Left lung (tissue), 4 donors: ENCODE measurements at regions not wholly inside any gene's neighbourhood (a gene's known extent, or its start where the extent isn't known, plus 50 kb on each side); places are given as distances from the start of the nearest gene placed in this dataset.

Source experiments
- ATAC-seq: fragments of 200-7000 bp; cut with Tn5 transposase; one replicate; pipeline ENCODE4 v1.9.1; 2020; ENCODE audit warnings: moderate library complexity
- DNase-seq, 4 donors: peaks; one replicate each; pipeline ENCODE4 v3.0.0-alpha.2; 2013 to 2020
- H3K27ac ChIP-seq, 2 donors: fragments of 200-600 bp; sonication (generic) in 1 of 2; one replicate each; pipeline versions ENCODE4 v1.5.0 to v1.8.0; 2020 to 2021
- H3K27me3 ChIP-seq, 2 donors: fragments of 200-600 bp; sonication (generic) in 1 of 2; one replicate each; pipeline versions ENCODE4 v1.5.0 to v1.8.0; 2020 to 2021
- H3K36me3 ChIP-seq, 2 donors: fragments of 200-600 bp; sonication (generic) in 1 of 2; one replicate each; pipeline versions ENCODE4 v1.5.0 to v1.8.0; 2020 to 2021
- H3K4me1 ChIP-seq, 2 donors: fragments of 200-600 bp; one replicate each; pipeline ENCODE4 v1.8.0; 2021
- H3K4me3 ChIP-seq, 2 donors: fragments of 200-600 bp; sonication (generic) in 1 of 2; one replicate each; pipeline versions ENCODE4 v1.5.0 to v1.8.0; 2020 to 2021; ENCODE audit warnings: mild to moderate bottlenecking in 1 of 2
- H3K9me3 ChIP-seq, 2 donors: fragments of 200-600 bp; sonication (generic) in 1 of 2; one replicate each; pipeline versions ENCODE4 v1.5.0 to v1.8.0; 2020 to 2021
- CTCF ChIP-seq, 2 donors: fragments of 200-600 bp; sonication (generic) in 1 of 2; IDR thresholded peaks; one replicate each; pipeline versions ENCODE4 v1.5.0 to v1.8.0; 2021; ENCODE audit warnings: antibody characterized with exemption in 2 of 2
- intact Hi-C, 2 donors: fragments of 100-400 bp; cut with DNase I; formaldehyde crosslinking; loops; one replicate each; pipeline versions ENCODE4 v1.11.2 to v1.14.2; 2022
- donor health status: DM: no; HTN: yes; CAD: no.
- donor health status: DM: no; HTN: no; CAD: no.

- Histone ChIP-seq H3K27me3 (no peaks in the 10 kb centered on the region), H3K4me3 (no peak overlapping the region), H3K27ac (no peak overlapping the region), H3K36me3 (no peaks in the 10 kb centered on the region), H3K9me3 (peaks cover 0 to 16% of the 10 kb centered on the region in 2 donors), H3K4me1 (no peaks in the 10 kb centered on the region)
- intact Hi-C loops = no loop called here
- no peak for TF ChIP-seq CTCF (IDR thresholded peaks at IDR 0.05)
- DNase-seq (peak in 2 of 4 donors; percentile 29 to 30), ATAC-seq (no peak)
Measured at GRCh38 chr10:124298891-124299290, 119.8 kb downstream of the OAT start.

- Histone ChIP-seq H3K4me3 (no peak overlapping the region), H3K36me3 (no peaks in the 10 kb centered on the region), H3K27ac (no peak overlapping the region), H3K9me3 (peaks cover 0 to 16% of the 10 kb centered on the region in 2 donors), H3K27me3 (no peaks in the 10 kb centered on the region), H3K4me1 (peaks cover 0 to 4% of the 10 kb centered on the region in 2 donors)
- intact Hi-C loops = no loop called here
- no peak for ATAC-seq
- no peak for TF ChIP-seq CTCF (IDR thresholded peaks at IDR 0.05)
- peak in 2 of 4 donors; percentile 17 to 18 for DNase-seq
Measured at GRCh38 chr10:124296813-124297788, 121.6 kb downstream of the OAT start.

GRCh38 chr10:124296121-124296812 lies 122.5 kb downstream of the OAT start:
- peak in 1 of 4 donors; percentile 58 for DNase-seq
- Histone ChIP-seq H3K27me3 (no peaks in the 10 kb centered on the region), H3K27ac (no peak overlapping the region), H3K4me3 (no peak overlapping the region), H3K36me3 (no peaks in the 10 kb centered on the region), H3K9me3 (peaks cover 0 to 16% of the 10 kb centered on the region in 2 donors), H3K4me1 (peaks cover 0 to 13% of the 10 kb centered on the region in 2 donors)
- no peak for TF ChIP-seq CTCF (IDR thresholded peaks at IDR 0.05)
- ATAC-seq = no peak
- intact Hi-C loops = no loop called here

- Histone ChIP-seq H3K4me3 (no peak overlapping the region), H3K27ac (no peak overlapping the region), H3K36me3 (no peaks in the 10 kb centered on the region), H3K9me3 (peaks cover 0 to 5% of the 10 kb centered on the region in 2 donors), H3K4me1 (peaks cover 0 to 24% of the 10 kb centered on the region in 2 donors), H3K27me3 (no peaks in the 10 kb centered on the region)
- DNase-seq (peak in 2 of 4 donors; percentile 26 to 79), ATAC-seq (no peak)
- TF ChIP-seq CTCF (IDR thresholded peaks at IDR 0.05) = no peak
- intact Hi-C loops = no loop called here
Measured at GRCh38 chr10:124294811-124295770, 123.6 kb downstream of the OAT start.
